NT2/D1 (cell line): ENCODE measurements at regions not wholly inside any gene's neighbourhood (a gene's known extent, or its start where the extent isn't known, plus 50 kb on each side); places are given as distances from the start of the nearest gene placed in this dataset.

Source experiments
- DNase-seq: peaks from one replicate; pipeline ENCODE4 v3.0.0-alpha.2; 2011; ENCODE audit warnings: low read depth, low spot score
- H3K27me3 ChIP-seq: 2 replicates; pipeline ENCODE4 v1.6.0; 2011; ENCODE audit warnings: mild to moderate bottlenecking; ENCODE audit not compliant: insufficient read length, insufficient read depth
- H3K36me3 ChIP-seq: 2 replicates; pipeline ENCODE4 v1.6.1; 2011; ENCODE audit warnings: mild to moderate bottlenecking, low read length, mixed read lengths; ENCODE audit not compliant: insufficient read depth, insufficient read length
- H3K4me1 ChIP-seq: 2 replicates; pipeline ENCODE4 v1.5.1; 2011; ENCODE audit not compliant: insufficient read depth, insufficient read length
- H3K4me3 ChIP-seq: 2 replicates; pipeline ENCODE4 v1.5.1; 2011; ENCODE audit warnings: low read depth; ENCODE audit not compliant: insufficient read length
- H3K9ac ChIP-seq: 2 replicates; pipeline ENCODE4 v1.6.0; 2011; ENCODE audit warnings: low read depth; ENCODE audit not compliant: insufficient read length
- H3K9me3 ChIP-seq: 2 replicates; pipeline ENCODE4 v1.5.1; 2011; ENCODE audit warnings: mild to moderate bottlenecking, low read length; ENCODE audit not compliant: insufficient read depth
- SUZ12 ChIP-seq: IDR thresholded peaks from 2 replicates; pipeline ENCODE4 v1.6.1; 2011; ENCODE audit not compliant: insufficient read length, insufficient read depth; ENCODE audit errors: extremely low read depth
- YY1 ChIP-seq: IDR thresholded peaks from 2 replicates; pipeline ENCODE4 v1.6.1; 2011; ENCODE audit not compliant: insufficient read length, insufficient read depth
- ZNF274 ChIP-seq: IDR thresholded peaks from 2 replicates; pipeline ENCODE4 v1.6.1; 2011; ENCODE audit warnings: mild to moderate bottlenecking, low read depth, low read length

DNA sequence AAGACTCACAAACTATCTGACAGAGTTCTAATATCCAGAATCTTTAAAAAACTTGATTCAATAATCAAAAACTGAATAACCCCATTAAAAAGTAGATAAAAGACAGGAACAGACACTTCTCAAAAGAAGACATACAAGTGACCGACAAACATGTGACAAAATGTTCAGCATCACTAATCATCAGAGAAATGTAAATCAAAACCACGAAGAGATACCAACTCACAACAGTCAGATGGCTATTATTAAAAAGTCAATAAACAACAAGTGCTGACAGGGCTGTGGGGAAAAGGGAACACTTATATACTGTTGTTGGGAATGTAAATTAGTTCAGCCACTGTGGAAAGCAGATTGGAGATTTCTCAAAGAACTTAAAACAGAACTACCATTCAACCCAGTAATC, 138.1 kb upstream of the RASGEF1B start:
- Histone ChIP-seq H3K9ac (no peak overlapping the region), H3K36me3 (no peaks in the 10 kb centered on the region), H3K4me3 (no peak overlapping the region), H3K27me3 (no peaks in the 10 kb centered on the region), H3K9me3 (no peaks in the 10 kb centered on the region), H3K4me1 (no peaks in the 10 kb centered on the region)
- no peak for DNase-seq
- no peak for TF ChIP-seq ZNF274
- no peak for TF ChIP-seq YY1
- no peak for TF ChIP-seq SUZ12

DNA sequence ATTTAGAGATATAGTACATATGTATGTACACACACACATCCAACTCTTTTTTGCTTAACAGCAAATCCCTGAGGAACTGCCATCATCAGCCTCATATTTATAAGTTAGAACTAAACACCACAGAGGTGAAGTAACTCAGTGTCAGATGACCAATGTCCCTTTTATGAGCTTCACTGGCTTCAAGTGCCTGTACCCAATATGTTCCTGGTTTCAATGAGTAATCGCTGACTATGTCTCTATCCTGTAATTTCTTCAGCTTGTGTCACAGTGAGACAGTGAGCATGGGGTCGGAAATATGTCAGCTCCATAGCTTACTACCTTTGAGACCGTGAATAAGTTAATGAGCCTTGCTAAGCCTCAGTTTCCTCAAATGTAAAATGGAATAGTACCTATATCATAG, 136.2 kb upstream of the RASGEF1B start:
- no peak for DNase-seq
- Histone ChIP-seq H3K36me3 (no peaks in the 10 kb centered on the region), H3K9ac (no peak overlapping the region), H3K4me1 (no peaks in the 10 kb centered on the region), H3K4me3 (no peak overlapping the region), H3K9me3 (no peaks in the 10 kb centered on the region), H3K27me3 (no peaks in the 10 kb centered on the region)
- TF ChIP-seq YY1 (no peak), ZNF274 (no peak), SUZ12 (no peak)

- TF ChIP-seq ZNF274 (no peak), SUZ12 (no peak), YY1 (no peak)
- no peak for DNase-seq
- no peak overlapping the region for H3K9ac ChIP-seq
Measured at GRCh38 chr4:81606801-81607501, 135.2 kb upstream of the RASGEF1B start.

GRCh38 chr4:81606166-81606565, 134.5 kb upstream of the RASGEF1B start:
- no peaks in the 10 kb centered on the region for H3K36me3 ChIP-seq
- no peak overlapping the region for H3K4me3 ChIP-seq
- TF ChIP-seq YY1 (no peak), SUZ12 (no peak), ZNF274 (no peak)
- H3K27me3 ChIP-seq = no peaks in the 10 kb centered on the region
- DNase-seq = no peak
- H3K4me1 ChIP-seq = no peaks in the 10 kb centered on the region
- H3K9ac ChIP-seq = no peak overlapping the region
- H3K9me3 ChIP-seq = no peaks in the 10 kb centered on the region

More at GRCh38 chr4:81606801-81607501, 135.2 kb upstream of the RASGEF1B start:
- H3K27me3 ChIP-seq = no peaks in the 10 kb centered on the region
- H3K36me3 ChIP-seq = no peaks in the 10 kb centered on the region
- H3K9me3 ChIP-seq = no peaks in the 10 kb centered on the region
- H3K4me3 ChIP-seq = no peak overlapping the region
- H3K4me1 ChIP-seq = no peaks in the 10 kb centered on the region

GRCh38 chr4:81605271-81605670, 133.6 kb upstream of the RASGEF1B start:
- Histone ChIP-seq H3K27me3 (no peaks in the 10 kb centered on the region), H3K4me3 (no peak overlapping the region), H3K9me3 (no peaks in the 10 kb centered on the region), H3K9ac (no peak overlapping the region), H3K4me1 (no peaks in the 10 kb centered on the region), H3K36me3 (no peaks in the 10 kb centered on the region)
- DNase-seq = no peak
- no peak for TF ChIP-seq SUZ12
- no peak for TF ChIP-seq YY1
- no peak for TF ChIP-seq ZNF274

- TF ChIP-seq YY1 (no peak), ZNF274 (no peak), SUZ12 (no peak)
- no peak for DNase-seq
- Histone ChIP-seq H3K9ac (no peak overlapping the region), H3K4me1 (no peaks in the 10 kb centered on the region), H3K4me3 (no peak overlapping the region), H3K27me3 (no peaks in the 10 kb centered on the region), H3K9me3 (no peaks in the 10 kb centered on the region), H3K36me3 (no peaks in the 10 kb centered on the region)
Measured at GRCh38 chr4:81604683-81605218, 133.0 kb upstream of the RASGEF1B start.

GRCh38 chr4:81602854-81603253, 131.1 kb upstream of the RASGEF1B start:
- DNase-seq = no peak
- peaks cover 9% of the 10 kb centered on the region; the same call in 1 of the 2 replicates for H3K9me3 ChIP-seq
- TF ChIP-seq ZNF274 = no peak
- TF ChIP-seq YY1 = no peak
- no peak for TF ChIP-seq SUZ12
- no peak overlapping the region for H3K9ac ChIP-seq
- H3K4me3 ChIP-seq = no peak overlapping the region
- H3K36me3 ChIP-seq = no peaks in the 10 kb centered on the region
- no peaks in the 10 kb centered on the region for H3K27me3 ChIP-seq
- no peaks in the 10 kb centered on the region for H3K4me1 ChIP-seq
